ENCODE measurements at regions not wholly inside any gene's neighbourhood (a gene's known extent, or its start where the extent isn't known, plus 50 kb on each side); places are given as distances from the start of the nearest gene placed in this dataset.

GRCh38 chr17:71057938-71058337, 888.6 kb downstream of the KCNJ2 start:
- ChIA-PET CTCF (no interaction called here), POLR2A (interaction anchor here (0.7 kb wide), 1 partner anchor 25 kb away, joined by 7 read pairs; no protein-coding TSS in a partner anchor)
- ATAC-seq (no peak), DNase-seq (ENCODE audit: low spot score) (no peak)
- no peaks in the 10 kb centered on the region for H3K4me1 Mint-ChIP-seq
- no peak overlapping the region for H3K4me3 Mint-ChIP-seq
- no peak overlapping the region for H3K27ac Mint-ChIP-seq
- H3K27me3 Mint-ChIP-seq (ENCODE audit: low read depth): no peaks in the 10 kb centered on the region; the same call in none of the 2 replicates
- TF ChIP-seq ZNF219 (CRISPR knock-in tag; IDR thresholded peaks at IDR 0.05; ENCODE audit: borderline replicate concordance) (no peak), GRHL2 (CRISPR knock-in tag; IDR thresholded peaks at IDR 0.05; ENCODE audit: insufficient replicate concordance, severe bottlenecking) (no peak), TCF7 (CRISPR knock-in tag; IDR thresholded peaks at IDR 0.05; ENCODE audit: low read depth) (no peak)
- TF ChIP-seq, protein P1, sequence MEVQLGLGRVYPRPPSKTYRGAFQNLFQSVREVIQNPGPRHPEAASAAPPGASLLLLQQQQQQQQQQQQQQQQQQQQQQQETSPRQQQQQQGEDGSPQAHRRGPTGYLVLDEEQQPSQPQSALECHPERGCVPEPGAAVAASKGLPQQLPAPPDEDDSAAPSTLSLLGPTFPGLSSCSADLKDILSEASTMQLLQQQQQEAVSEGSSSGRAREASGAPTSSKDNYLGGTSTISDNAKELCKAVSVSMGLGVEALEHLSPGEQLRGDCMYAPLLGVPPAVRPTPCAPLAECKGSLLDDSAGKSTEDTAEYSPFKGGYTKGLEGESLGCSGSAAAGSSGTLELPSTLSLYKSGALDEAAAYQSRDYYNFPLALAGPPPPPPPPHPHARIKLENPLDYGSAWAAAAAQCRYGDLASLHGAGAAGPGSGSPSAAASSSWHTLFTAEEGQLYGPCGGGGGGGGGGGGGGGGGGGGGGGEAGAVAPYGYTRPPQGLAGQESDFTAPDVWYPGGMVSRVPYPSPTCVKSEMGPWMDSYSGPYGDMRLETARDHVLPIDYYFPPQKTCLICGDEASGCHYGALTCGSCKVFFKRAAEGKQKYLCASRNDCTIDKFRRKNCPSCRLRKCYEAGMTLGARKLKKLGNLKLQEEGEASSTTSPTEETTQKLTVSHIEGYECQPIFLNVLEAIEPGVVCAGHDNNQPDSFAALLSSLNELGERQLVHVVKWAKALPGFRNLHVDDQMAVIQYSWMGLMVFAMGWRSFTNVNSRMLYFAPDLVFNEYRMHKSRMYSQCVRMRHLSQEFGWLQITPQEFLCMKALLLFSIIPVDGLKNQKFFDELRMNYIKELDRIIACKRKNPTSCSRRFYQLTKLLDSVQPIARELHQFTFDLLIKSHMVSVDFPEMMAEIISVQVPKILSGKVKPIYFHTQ (CRISPR knock-in tag; IDR thresholded peaks at IDR 0.05): no peak
- H3K36me3 Mint-ChIP-seq: peaks cover 14% of the 10 kb centered on the region
- peaks cover 20% of the 10 kb centered on the region for H3K9me3 Mint-ChIP-seq

GRCh38 chr17:71063127-71063526, 893.8 kb downstream of the KCNJ2 start:
- ATAC-seq: no peak
- no peak for DNase-seq (ENCODE audit: low spot score)
- TF ChIP-seq, protein P2, sequence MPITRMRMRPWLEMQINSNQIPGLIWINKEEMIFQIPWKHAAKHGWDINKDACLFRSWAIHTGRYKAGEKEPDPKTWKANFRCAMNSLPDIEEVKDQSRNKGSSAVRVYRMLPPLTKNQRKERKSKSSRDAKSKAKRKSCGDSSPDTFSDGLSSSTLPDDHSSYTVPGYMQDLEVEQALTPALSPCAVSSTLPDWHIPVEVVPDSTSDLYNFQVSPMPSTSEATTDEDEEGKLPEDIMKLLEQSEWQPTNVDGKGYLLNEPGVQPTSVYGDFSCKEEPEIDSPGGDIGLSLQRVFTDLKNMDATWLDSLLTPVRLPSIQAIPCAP (CRISPR knock-in tag; IDR thresholded peaks at IDR 0.05): no peak
- no peak for TF ChIP-seq ZNF138 (CRISPR knock-in tag; conservative IDR thresholded peaks at IDR 0.05)
- no peak for TF ChIP-seq JAZF1 (CRISPR knock-in tag; IDR thresholded peaks at IDR 0.05)
- TF ChIP-seq, protein P3, sequence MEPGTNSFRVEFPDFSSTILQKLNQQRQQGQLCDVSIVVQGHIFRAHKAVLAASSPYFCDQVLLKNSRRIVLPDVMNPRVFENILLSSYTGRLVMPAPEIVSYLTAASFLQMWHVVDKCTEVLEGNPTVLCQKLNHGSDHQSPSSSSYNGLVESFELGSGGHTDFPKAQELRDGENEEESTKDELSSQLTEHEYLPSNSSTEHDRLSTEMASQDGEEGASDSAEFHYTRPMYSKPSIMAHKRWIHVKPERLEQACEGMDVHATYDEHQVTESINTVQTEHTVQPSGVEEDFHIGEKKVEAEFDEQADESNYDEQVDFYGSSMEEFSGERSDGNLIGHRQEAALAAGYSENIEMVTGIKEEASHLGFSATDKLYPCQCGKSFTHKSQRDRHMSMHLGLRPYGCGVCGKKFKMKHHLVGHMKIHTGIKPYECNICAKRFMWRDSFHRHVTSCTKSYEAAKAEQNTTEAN (CRISPR knock-in tag; IDR thresholded peaks at IDR 0.05): no peak
- TF ChIP-seq, protein P4, sequence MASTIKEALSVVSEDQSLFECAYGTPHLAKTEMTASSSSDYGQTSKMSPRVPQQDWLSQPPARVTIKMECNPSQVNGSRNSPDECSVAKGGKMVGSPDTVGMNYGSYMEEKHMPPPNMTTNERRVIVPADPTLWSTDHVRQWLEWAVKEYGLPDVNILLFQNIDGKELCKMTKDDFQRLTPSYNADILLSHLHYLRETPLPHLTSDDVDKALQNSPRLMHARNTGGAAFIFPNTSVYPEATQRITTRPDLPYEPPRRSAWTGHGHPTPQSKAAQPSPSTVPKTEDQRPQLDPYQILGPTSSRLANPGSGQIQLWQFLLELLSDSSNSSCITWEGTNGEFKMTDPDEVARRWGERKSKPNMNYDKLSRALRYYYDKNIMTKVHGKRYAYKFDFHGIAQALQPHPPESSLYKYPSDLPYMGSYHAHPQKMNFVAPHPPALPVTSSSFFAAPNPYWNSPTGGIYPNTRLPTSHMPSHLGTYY (CRISPR knock-in tag; IDR thresholded peaks at IDR 0.05): no peak
- no peak for TF ChIP-seq USF1 (CRISPR knock-in tag; IDR thresholded peaks at IDR 0.05)
- no peak for TF ChIP-seq ZNF263 (CRISPR knock-in tag; IDR thresholded peaks at IDR 0.05; ENCODE audit: low read depth)
- Mint-ChIP-seq H3K27ac (no peak overlapping the region), H3K27me3 (ENCODE audit: low read depth) (no peaks in the 10 kb centered on the region; the same call in 1 of the 2 replicates), H3K36me3 (peaks cover 14% of the 10 kb centered on the region), H3K4me1 (peaks cover 4% of the 10 kb centered on the region), H3K4me3 (no peak overlapping the region), H3K9me3 (peaks cover 20% of the 10 kb centered on the region)
- CTCF ChIA-PET: no interaction called here
- POLR2A ChIA-PET: no interaction called here

DNA sequence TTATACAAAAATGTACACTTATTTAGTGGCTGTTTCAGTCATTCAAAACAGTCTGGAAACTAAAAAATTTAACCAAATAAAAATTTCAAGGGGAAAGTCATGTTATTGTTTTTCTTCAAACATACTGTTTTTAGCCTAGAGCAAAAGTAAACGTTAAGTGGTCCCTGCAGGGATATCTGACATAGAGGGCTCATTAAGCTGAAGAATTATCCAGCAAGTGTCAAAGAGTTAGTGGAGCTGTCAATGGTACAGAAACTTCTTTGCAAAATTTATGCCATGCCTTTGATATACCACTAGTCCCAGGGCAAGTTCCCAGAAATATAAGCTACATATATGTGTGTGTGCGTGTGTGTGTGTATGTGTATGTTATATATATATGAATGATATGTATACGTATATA, 894.2 kb downstream of the KCNJ2 start:
- H3K4me3 Mint-ChIP-seq: no peak overlapping the region
- peaks cover 4% of the 10 kb centered on the region for H3K4me1 Mint-ChIP-seq
- H3K27me3 Mint-ChIP-seq (ENCODE audit: low read depth): no peaks in the 10 kb centered on the region; the same call in 1 of the 2 replicates
- ChIA-PET POLR2A (no interaction called here), CTCF (no interaction called here)
- no peak for ATAC-seq
- peaks cover 20% of the 10 kb centered on the region for H3K9me3 Mint-ChIP-seq
- no peak overlapping the region for H3K27ac Mint-ChIP-seq
- no peak for DNase-seq (ENCODE audit: low spot score)
- peaks cover 14% of the 10 kb centered on the region for H3K36me3 Mint-ChIP-seq
- TF ChIP-seq ZNF281 (CRISPR knock-in tag; IDR thresholded peaks at IDR 0.05) (no peak), E2F5 (CRISPR knock-in tag; IDR thresholded peaks at IDR 0.05) (no peak), ZNF317 (CRISPR knock-in tag; IDR thresholded peaks at IDR 0.05; ENCODE audit: borderline replicate concordance, low read depth) (no peak), NFYB (CRISPR knock-in tag; conservative IDR thresholded peaks at IDR 0.05; ENCODE audit: low read depth) (no peak), NFATC4 (CRISPR knock-in tag; IDR thresholded peaks at IDR 0.05) (no peak), USF2 (CRISPR knock-in tag; IDR thresholded peaks at IDR 0.05) (no peak), SMAD3 (CRISPR knock-in tag; IDR thresholded peaks at IDR 0.05; ENCODE audit: borderline replicate concordance) (no peak), MXD4 (CRISPR knock-in tag; IDR thresholded peaks at IDR 0.05; ENCODE audit: borderline replicate concordance) (no peak), ESRRA (CRISPR knock-in tag; IDR thresholded peaks at IDR 0.05; ENCODE audit: borderline replicate concordance) (no peak), KAT7 (CRISPR knock-in tag; IDR thresholded peaks at IDR 0.05; ENCODE audit: borderline replicate concordance) (no peak)
